H1 (cell line): ENCODE measurements at regions not wholly inside any gene's neighbourhood (a gene's known extent, or its start where the extent isn't known, plus 50 kb on each side); places are given as distances from the start of the nearest gene placed in this dataset.

Source experiments
- EP300 ChIP-seq, 2 experiments: IDR thresholded peaks; 1 replicate in 1 of 2; 2 replicates in 1 of 2; pipeline ENCODE4 v1.6.1; 2011 to 2012; ENCODE audit warnings: low read depth in 2 of 2, low read length in 2 of 2, mild to moderate bottlenecking in 2 of 2, borderline replicate concordance in 1 of 2, inconsistent platforms in 1 of 2, moderate library complexity in 1 of 2
- EZH2 ChIP-seq: fragments of 200-600 bp; sonication (generic); IDR thresholded peaks from 2 replicates; pipeline ENCODE4 v1.7.1; 2012; ENCODE audit warnings: low read depth, mild to moderate bottlenecking, moderate library complexity, low read length, inconsistent platforms; ENCODE audit not compliant: severe bottlenecking
- HDAC6 ChIP-seq: IDR thresholded peaks from one replicate; pipeline ENCODE4 v1.7.1; 2012; ENCODE audit warnings: low read depth, mild to moderate bottlenecking, inconsistent platforms, low read length, moderate library complexity
- JUND ChIP-seq: IDR thresholded peaks from 2 replicates; pipeline ENCODE4 v1.6.1; 2011; ENCODE audit warnings: mild to moderate bottlenecking, improper control_type of control experiment, low read length
- SP4 ChIP-seq: IDR thresholded peaks from 2 replicates; pipeline ENCODE4 v1.6.1; 2012; ENCODE audit warnings: low read length, inconsistent platforms
- YY1 ChIP-seq: IDR thresholded peaks from 2 replicates; pipeline ENCODE4 v1.6.1; 2011; ENCODE audit warnings: low read depth, mild to moderate bottlenecking, low read length
- TF ChIP-seq, protein P1 (sequence below), 3 experiments: IDR thresholded peaks; 1 replicate in 2 of 3; 2 replicates in 1 of 3; pipeline versions ENCODE4 v1.5.1 to v1.6.1; 2011; ENCODE audit warnings: low read length in 3 of 3, mild to moderate bottlenecking in 3 of 3, inconsistent platforms in 2 of 3, low read depth in 1 of 3, moderate library complexity in 1 of 3; ENCODE audit not compliant: insufficient read depth in 1 of 3; ENCODE audit errors: control extremely low read depth in 1 of 3
- TF ChIP-seq, protein P2 (sequence below): IDR thresholded peaks from 2 replicates; pipeline ENCODE4 v1.6.1; 2011; ENCODE audit warnings: low read length, improper control_type of control experiment

DNA sequence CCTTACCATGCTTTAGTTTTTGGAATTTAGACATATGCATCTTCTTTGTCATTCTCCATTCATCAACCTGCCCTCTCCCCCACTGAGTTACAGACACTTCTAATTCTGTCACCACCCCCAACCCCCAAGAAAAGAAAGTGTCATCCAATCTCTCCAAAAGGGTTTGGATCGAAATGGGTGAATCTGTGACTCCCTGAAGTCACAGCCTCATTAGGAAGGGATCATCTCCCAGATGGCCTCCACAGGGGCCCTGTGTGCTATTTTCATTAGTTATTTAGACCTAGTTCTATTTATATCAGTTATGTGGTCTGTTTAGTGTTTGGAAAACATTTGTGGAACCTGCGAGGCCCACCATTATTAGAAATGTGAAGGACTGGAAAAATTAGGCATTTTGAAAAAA lies 191.0 kb upstream of the ATP2B1 start:
- TF ChIP-seq YY1 (no peak), SP4 (no peak), JUND (no peak), EZH2 (no peak), HDAC6 (no peak), EP300 (IDR thresholded peaks at IDR 0.05; ENCODE audit: borderline replicate concordance in 1 of 2, low read depth in 2 of 2, low read length in 2 of 2) (no peak)
- TF ChIP-seq, protein P1, sequence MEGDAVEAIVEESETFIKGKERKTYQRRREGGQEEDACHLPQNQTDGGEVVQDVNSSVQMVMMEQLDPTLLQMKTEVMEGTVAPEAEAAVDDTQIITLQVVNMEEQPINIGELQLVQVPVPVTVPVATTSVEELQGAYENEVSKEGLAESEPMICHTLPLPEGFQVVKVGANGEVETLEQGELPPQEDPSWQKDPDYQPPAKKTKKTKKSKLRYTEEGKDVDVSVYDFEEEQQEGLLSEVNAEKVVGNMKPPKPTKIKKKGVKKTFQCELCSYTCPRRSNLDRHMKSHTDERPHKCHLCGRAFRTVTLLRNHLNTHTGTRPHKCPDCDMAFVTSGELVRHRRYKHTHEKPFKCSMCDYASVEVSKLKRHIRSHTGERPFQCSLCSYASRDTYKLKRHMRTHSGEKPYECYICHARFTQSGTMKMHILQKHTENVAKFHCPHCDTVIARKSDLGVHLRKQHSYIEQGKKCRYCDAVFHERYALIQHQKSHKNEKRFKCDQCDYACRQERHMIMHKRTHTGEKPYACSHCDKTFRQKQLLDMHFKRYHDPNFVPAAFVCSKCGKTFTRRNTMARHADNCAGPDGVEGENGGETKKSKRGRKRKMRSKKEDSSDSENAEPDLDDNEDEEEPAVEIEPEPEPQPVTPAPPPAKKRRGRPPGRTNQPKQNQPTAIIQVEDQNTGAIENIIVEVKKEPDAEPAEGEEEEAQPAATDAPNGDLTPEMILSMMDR (IDR thresholded peaks at IDR 0.05; ENCODE audit: control extremely low read depth in 1 of 3, insufficient read depth in 1 of 3, low read depth in 1 of 3, low read length in 3 of 3) = no peak
- TF ChIP-seq, protein P2, sequence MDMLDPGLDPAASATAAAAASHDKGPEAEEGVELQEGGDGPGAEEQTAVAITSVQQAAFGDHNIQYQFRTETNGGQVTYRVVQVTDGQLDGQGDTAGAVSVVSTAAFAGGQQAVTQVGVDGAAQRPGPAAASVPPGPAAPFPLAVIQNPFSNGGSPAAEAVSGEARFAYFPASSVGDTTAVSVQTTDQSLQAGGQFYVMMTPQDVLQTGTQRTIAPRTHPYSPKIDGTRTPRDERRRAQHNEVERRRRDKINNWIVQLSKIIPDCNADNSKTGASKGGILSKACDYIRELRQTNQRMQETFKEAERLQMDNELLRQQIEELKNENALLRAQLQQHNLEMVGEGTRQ = no peak
